ENCODE measurements at regions not wholly inside any gene's neighbourhood (a gene's known extent, or its start where the extent isn't known, plus 50 kb on each side); places are given as distances from the start of the nearest gene placed in this dataset.
"Not testable (repeated sequence)": the region's sequence is repeated elsewhere in the genome, so short reads cannot be mapped to it uniquely, and the experiment has no call there.

DNA sequence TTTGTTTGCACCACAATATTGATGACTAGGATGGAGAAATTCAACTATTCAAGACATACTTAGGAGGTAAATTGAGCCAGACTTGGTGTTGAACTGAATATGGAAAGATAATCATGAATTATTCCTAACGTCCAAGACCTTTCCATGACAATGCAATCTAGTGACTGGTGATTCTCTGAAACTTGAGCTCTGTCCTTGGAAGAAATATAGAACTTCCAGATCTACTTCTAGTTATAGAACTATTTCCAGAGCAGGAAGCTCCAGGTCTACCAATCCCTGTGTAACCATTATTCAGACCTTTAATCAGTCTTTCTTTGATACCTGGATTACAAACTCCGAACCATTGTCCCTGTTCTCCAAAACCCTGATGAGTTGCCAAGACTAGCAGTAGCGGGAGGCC is 272.6 kb upstream of the SLC14A2 start:
- H3K27me3 ChIP-seq: no peaks in the 10 kb centered on the region
- H3K4me3 ChIP-seq: no peak overlapping the region
- DNase-seq: no peak
- H3K9me3 ChIP-seq: no peaks in the 10 kb centered on the region
- WGBS (ENCODE audit: insufficient coverage, low coverage, low lambda C conversion rate, missing lambda C conversion rate): 81% methylated on average over 3 of the region's 3 CpGs
- H3K4me1 ChIP-seq: no peaks in the 10 kb centered on the region
- no peaks in the 10 kb centered on the region for H3K36me3 ChIP-seq
- no peak for TF ChIP-seq POLR2A (IDR thresholded peaks at IDR 0.05)
- TF ChIP-seq, protein P1, sequence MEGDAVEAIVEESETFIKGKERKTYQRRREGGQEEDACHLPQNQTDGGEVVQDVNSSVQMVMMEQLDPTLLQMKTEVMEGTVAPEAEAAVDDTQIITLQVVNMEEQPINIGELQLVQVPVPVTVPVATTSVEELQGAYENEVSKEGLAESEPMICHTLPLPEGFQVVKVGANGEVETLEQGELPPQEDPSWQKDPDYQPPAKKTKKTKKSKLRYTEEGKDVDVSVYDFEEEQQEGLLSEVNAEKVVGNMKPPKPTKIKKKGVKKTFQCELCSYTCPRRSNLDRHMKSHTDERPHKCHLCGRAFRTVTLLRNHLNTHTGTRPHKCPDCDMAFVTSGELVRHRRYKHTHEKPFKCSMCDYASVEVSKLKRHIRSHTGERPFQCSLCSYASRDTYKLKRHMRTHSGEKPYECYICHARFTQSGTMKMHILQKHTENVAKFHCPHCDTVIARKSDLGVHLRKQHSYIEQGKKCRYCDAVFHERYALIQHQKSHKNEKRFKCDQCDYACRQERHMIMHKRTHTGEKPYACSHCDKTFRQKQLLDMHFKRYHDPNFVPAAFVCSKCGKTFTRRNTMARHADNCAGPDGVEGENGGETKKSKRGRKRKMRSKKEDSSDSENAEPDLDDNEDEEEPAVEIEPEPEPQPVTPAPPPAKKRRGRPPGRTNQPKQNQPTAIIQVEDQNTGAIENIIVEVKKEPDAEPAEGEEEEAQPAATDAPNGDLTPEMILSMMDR (IDR thresholded peaks at IDR 0.05): no peak
- ATAC-seq: no peak
- intact Hi-C loops (cut with DNase I): no loop called here
- no peak overlapping the region for H3K27ac ChIP-seq

DNA sequence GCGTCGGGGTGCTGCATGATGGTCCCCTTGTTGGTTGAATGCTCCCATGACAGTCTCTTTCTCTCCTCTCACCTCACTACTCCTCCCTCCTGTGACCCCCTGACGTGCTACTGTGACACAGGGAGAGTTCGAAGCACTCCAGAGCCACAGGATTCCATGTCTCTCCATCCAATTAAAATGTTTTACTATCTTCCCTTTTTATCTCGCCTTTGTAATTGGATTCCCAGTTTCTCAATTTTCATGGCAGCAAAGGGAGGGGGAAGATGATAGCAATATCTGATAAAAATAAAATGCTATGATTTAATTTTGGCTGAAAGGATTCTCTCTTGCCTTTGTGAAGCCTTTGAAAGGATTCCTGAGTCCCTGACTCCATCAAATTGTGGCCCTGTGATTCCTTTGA is 271.9 kb upstream of the SLC14A2 start:
- H3K4me1 ChIP-seq: no peaks in the 10 kb centered on the region
- H3K27ac ChIP-seq: no peak overlapping the region
- H3K9me3 ChIP-seq: no peaks in the 10 kb centered on the region
- no peak overlapping the region for H3K4me3 ChIP-seq
- WGBS (ENCODE audit: insufficient coverage, low coverage, low lambda C conversion rate, missing lambda C conversion rate): 46% methylated on average over 3 of the region's 5 CpGs
- DNase-seq: no peak
- no peak for ATAC-seq
- no peaks in the 10 kb centered on the region for H3K36me3 ChIP-seq
- intact Hi-C loops (cut with DNase I): no loop called here
- TF ChIP-seq POLR2A (IDR thresholded peaks at IDR 0.05): no peak
- TF ChIP-seq, protein P1 (IDR thresholded peaks at IDR 0.05): no peak
- no peaks in the 10 kb centered on the region for H3K27me3 ChIP-seq

DNA sequence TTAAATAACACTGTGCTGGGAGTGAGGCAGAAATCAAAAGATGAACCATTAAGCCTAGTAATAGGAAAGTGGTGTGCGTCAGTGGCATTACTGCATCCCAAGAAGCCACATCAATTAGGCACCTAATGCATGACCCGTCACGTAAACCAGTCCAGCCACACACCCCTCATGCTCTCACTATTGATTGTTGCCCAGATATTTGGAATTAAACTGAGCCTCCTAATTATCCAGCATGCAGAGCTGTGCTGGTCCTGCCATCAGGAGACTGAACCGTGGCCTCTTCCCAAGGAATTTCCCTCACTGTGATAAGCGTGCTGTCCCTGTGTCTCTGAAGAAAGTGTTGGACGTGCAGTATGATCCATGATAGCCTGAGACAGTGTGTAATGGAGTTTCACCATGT is 270.6 kb upstream of the SLC14A2 start:
- ATAC-seq; H3K27me3 ChIP-seq; H3K4me1 ChIP-seq; H3K36me3 ChIP-seq; H3K4me3 ChIP-seq; H3K9me3 ChIP-seq; H3K27ac ChIP-seq; intact Hi-C loops (cut with DNase I); DNase-seq: not testable (repeated sequence)
- WGBS (ENCODE audit: insufficient coverage, low coverage, low lambda C conversion rate, missing lambda C conversion rate): 70% methylated on average over 3 of the region's 6 CpGs

DNA sequence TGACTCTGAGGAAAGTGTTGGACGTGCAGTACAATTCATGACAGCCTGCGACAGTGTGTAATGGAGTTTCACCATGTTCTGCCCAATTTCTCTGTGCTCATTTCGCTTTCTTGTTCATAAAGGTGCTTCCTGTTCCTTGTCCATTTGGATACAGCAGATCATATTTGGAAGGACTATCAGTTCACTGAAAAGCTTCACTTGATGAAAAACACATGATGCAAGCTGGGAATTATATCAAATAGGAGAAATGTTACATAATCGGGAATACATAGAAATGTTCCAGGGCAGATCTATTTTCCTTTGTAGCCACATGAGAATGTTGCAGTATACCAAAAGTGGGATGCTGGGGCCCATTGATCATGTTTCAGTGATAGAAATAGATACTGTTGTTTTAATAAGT is 266.3 kb upstream of the SLC14A2 start:
- TF ChIP-seq, protein P1 (IDR thresholded peaks at IDR 0.05): no peak
- TF ChIP-seq POLR2A (IDR thresholded peaks at IDR 0.05): no peak
- no peak overlapping the region for H3K4me3 ChIP-seq
- DNase-seq (no peak), ATAC-seq (no peak)
- no peaks in the 10 kb centered on the region for H3K4me1 ChIP-seq
- no peaks in the 10 kb centered on the region for H3K36me3 ChIP-seq
- H3K27me3 ChIP-seq: no peaks in the 10 kb centered on the region
- 75% methylated on average over 4 of the region's 4 CpGs for WGBS (ENCODE audit: insufficient coverage, low coverage, low lambda C conversion rate, missing lambda C conversion rate)
- intact Hi-C loops (cut with DNase I): no loop called here
- H3K9me3 ChIP-seq: no peaks in the 10 kb centered on the region
- no peak overlapping the region for H3K27ac ChIP-seq

DNA sequence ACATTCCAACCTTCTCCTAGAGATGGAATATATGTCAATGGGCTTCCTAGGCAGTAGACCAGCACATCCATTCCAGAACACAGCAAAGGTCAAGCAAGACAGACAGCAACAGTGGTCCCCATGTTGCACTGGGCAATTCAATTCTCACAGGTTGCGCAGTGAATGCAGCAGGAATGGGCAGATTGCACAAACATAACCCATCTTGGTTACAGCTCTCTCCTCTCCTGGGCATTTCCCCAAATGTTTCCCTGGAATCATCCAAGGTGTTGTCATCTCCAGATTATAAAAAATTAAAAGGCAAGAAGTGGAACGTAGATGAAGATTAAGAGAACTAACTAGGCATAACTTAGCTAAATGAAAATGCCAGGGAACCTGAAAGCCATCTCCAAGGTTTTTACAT is 265.8 kb upstream of the SLC14A2 start:
- Histone ChIP-seq H3K9me3 (no peaks in the 10 kb centered on the region), H3K27me3 (no peaks in the 10 kb centered on the region), H3K27ac (no peak overlapping the region), H3K36me3 (no peaks in the 10 kb centered on the region), H3K4me3 (no peak overlapping the region), H3K4me1 (no peaks in the 10 kb centered on the region)
- WGBS (ENCODE audit: insufficient coverage, low coverage, low lambda C conversion rate, missing lambda C conversion rate): 89% methylated on average over 2 of the region's 2 CpGs
- intact Hi-C loops (cut with DNase I): no loop called here
- no peak for TF ChIP-seq POLR2A (IDR thresholded peaks at IDR 0.05)
- TF ChIP-seq, protein P1 (IDR thresholded peaks at IDR 0.05): no peak
- DNase-seq (no peak), ATAC-seq (no peak)

Measured in right lobe of liver (tissue), 6 donors.